Suprapubic skin (tissue), 4 donors: ENCODE measurements at regions not wholly inside any gene's neighbourhood (a gene's known extent, or its start where the extent isn't known, plus 50 kb on each side); places are given as distances from the start of the nearest gene placed in this dataset.

Experiments
- DNase-seq, 2 donors: peaks; one replicate each; pipeline ENCODE4 v3.0.0-alpha.2; 2019; ENCODE audit warnings: low spot score in 2 of 2
- H3K27ac ChIP-seq: fragments of 200-600 bp; sonication (generic); one replicate; pipeline ENCODE4 v1.5.1; 2019
- H3K27me3 ChIP-seq: fragments of 200-600 bp; sonication (generic); one replicate; pipeline ENCODE4 v1.5.1; 2019
- H3K36me3 ChIP-seq: fragments of 200-600 bp; sonication (generic); one replicate; pipeline ENCODE4 v1.5.1; 2019
- H3K4me1 ChIP-seq: fragments of 200-600 bp; sonication (generic); one replicate; pipeline ENCODE4 v1.5.1; 2019
- H3K4me3 ChIP-seq: fragments of 200-600 bp; sonication (generic); one replicate; pipeline ENCODE4 v1.5.1; 2019; ENCODE audit warnings: mild to moderate bottlenecking
- H3K9me3 ChIP-seq: fragments of 200-600 bp; sonication (generic); one replicate; pipeline ENCODE4 v1.5.1; 2019
- EP300 ChIP-seq: sonication (generic); formaldehyde crosslinking; IDR thresholded peaks from one replicate; pipeline ENCODE4 v1.6.1; 2017; ENCODE audit warnings: antibody characterized with exemption
- POLR2A ChIP-seq, 2 donors: fragments of 450-650 bp; IDR thresholded peaks; one replicate each; pipeline ENCODE4 v1.6.1; 2017; ENCODE audit warnings: antibody characterized with exemption in 2 of 2, mild to moderate bottlenecking in 2 of 2, moderate library complexity in 2 of 2
- POLR2AphosphoS5 ChIP-seq, 3 donors: sonication (generic); formaldehyde crosslinking; IDR thresholded peaks; one replicate each; pipeline ENCODE4 v1.6.1; 2017; ENCODE audit warnings: antibody characterized with exemption in 3 of 3
- WGBS: methylation state at CpG from one replicate; pipeline ENCODE4 v1.1.5; 2018; 5-methylcytosine and 5-hydroxymethylcytosine counted together
- TF ChIP-seq, protein P1 (sequence below), 2 donors: fragments of 200-600 bp in 1 of 2; fragments of 450-650 bp in 1 of 2; sonication (generic) in 1 of 2; IDR thresholded peaks; one replicate each; pipeline ENCODE4 v1.5.1; 2016 to 2019; ENCODE audit warnings: antibody characterized with exemption in 2 of 2, mild to moderate bottlenecking in 1 of 2, moderate library complexity in 1 of 2

DNA sequence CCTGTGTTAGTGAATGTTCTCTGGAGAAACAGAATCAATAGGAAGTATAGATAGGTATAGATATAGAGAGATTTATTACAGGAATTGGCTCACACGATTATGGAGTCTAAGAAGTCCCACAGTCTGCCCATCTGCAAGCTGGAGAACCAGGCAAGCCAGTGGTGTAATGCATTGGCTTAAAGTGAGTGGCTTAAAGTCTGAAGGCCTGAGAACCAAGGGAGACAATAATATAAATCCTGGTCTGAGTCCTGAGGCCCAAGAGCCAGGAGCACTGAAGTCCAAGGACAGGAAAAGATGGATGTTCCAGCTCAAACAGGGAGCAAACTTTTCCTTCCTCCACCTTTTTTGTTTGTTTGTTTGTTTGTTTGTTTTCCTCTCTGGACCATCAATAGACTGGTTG, 131.2 kb upstream of the LRFN2 start:
- no peak overlapping the region for H3K27ac ChIP-seq
- TF ChIP-seq POLR2AphosphoS5 (IDR thresholded peaks at IDR 0.05) (no peak), EP300 (no peak), POLR2A (IDR thresholded peaks at IDR 0.05) (no peak)
- TF ChIP-seq, protein P1, sequence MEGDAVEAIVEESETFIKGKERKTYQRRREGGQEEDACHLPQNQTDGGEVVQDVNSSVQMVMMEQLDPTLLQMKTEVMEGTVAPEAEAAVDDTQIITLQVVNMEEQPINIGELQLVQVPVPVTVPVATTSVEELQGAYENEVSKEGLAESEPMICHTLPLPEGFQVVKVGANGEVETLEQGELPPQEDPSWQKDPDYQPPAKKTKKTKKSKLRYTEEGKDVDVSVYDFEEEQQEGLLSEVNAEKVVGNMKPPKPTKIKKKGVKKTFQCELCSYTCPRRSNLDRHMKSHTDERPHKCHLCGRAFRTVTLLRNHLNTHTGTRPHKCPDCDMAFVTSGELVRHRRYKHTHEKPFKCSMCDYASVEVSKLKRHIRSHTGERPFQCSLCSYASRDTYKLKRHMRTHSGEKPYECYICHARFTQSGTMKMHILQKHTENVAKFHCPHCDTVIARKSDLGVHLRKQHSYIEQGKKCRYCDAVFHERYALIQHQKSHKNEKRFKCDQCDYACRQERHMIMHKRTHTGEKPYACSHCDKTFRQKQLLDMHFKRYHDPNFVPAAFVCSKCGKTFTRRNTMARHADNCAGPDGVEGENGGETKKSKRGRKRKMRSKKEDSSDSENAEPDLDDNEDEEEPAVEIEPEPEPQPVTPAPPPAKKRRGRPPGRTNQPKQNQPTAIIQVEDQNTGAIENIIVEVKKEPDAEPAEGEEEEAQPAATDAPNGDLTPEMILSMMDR (IDR thresholded peaks at IDR 0.05) = no peak
- H3K4me3 ChIP-seq = no peak overlapping the region
- no peak for DNase-seq
- H3K9me3 ChIP-seq = no peaks in the 10 kb centered on the region
- WGBS = 94% methylated on average over 1 of the region's 1 CpG
- H3K36me3 ChIP-seq = no peaks in the 10 kb centered on the region
- H3K4me1 ChIP-seq = peaks cover 13% of the 10 kb centered on the region
- H3K27me3 ChIP-seq = no peaks in the 10 kb centered on the region

DNA sequence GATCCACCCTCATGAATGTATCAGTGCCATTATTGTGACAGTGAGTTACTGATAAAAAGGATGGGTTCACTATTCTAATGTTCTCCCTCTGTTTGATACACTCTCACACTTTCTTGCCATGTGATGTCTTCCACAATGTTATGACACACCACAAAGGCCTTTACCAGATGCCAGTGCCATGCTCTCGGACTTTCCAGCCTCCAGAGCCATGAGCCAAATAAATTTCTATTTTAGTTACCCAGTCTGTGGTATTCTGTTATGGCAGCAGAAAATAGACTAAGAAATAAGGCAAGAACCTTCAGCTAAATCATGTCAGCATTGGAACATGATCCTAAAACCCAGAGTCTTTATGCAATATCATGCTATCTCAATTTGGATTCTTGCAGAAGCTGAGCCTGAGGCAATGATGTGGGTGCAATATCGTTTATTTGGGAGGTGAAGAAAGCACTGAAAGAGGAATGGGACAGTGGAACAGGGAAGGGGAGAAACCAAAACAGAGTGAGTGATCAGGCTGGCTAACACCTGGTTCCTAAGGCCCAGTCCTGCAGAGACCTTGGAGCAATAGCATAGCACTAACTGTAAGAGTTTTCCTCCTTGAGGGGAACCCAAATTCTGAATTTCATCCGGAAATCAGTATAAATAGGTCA, 130.4 kb upstream of the LRFN2 start:
- WGBS = 72% methylated on average over 3 of the region's 3 CpGs
- Histone ChIP-seq H3K4me3 (no peak overlapping the region), H3K9me3 (no peaks in the 10 kb centered on the region)

DNA sequence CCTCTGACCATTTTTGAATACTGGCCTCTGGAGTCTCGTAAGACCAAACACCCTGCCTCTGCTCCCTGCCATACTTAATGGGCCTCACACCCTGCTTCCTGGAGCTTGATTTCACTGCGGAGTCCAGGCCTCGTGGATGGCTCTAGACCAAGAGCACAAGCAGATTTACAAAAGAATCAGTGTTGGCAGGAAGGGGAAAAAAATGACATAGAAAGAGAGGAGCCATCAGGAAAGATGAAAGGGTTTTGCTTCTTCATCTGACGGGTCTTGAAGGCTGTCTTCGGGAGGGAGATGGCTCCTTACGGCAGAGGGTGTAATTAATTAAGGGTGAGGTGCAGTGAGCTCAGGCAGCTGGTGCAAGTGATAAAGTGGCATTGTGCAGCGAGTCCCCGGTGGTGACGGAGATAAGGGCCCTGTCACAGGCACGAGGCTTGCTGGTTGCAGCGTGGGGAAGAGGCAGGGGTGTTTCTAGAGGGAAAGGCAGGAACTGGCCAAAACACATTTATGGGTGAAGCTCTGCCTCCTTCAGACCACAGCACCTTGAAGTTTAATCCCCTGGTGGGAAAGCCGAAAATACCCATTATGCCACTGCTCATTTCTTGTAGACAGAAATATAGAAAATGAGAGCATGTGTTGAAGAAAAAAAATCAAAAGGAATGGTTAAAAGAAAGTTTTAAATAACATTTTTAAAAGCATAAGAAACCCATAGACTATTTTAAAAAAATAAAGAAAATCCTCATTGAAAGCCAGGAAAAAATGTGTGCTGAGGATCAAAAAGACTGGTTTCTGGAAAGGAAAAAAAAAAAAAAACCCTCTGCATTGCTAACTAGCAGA, 128.6 kb upstream of the LRFN2 start:
- Histone ChIP-seq H3K27ac (no peak overlapping the region), H3K9me3 (no peaks in the 10 kb centered on the region), H3K36me3 (no peaks in the 10 kb centered on the region), H3K4me1 (peaks cover 13% of the 10 kb centered on the region), H3K4me3 (no peak overlapping the region), H3K27me3 (no peaks in the 10 kb centered on the region)
- DNase-seq = no peak
- WGBS = 65% methylated on average over 12 of the region's 12 CpGs
- TF ChIP-seq EP300 (no peak), POLR2A (IDR thresholded peaks at IDR 0.05) (no peak), POLR2AphosphoS5 (IDR thresholded peaks at IDR 0.05) (no peak)
- TF ChIP-seq, protein P1 (IDR thresholded peaks at IDR 0.05) = no peak

More for the DNA sequence above, 130.4 kb upstream of the LRFN2 start:
- peaks cover 13% of the 10 kb centered on the region for H3K4me1 ChIP-seq
- H3K27ac ChIP-seq = no peak overlapping the region
- no peaks in the 10 kb centered on the region for H3K36me3 ChIP-seq
- TF ChIP-seq POLR2A (IDR thresholded peaks at IDR 0.05) (no peak), EP300 (no peak), POLR2AphosphoS5 (IDR thresholded peaks at IDR 0.05) (no peak)
- TF ChIP-seq, protein P1 (IDR thresholded peaks at IDR 0.05) = no peak
- H3K27me3 ChIP-seq = no peaks in the 10 kb centered on the region
- no peak for DNase-seq

DNA sequence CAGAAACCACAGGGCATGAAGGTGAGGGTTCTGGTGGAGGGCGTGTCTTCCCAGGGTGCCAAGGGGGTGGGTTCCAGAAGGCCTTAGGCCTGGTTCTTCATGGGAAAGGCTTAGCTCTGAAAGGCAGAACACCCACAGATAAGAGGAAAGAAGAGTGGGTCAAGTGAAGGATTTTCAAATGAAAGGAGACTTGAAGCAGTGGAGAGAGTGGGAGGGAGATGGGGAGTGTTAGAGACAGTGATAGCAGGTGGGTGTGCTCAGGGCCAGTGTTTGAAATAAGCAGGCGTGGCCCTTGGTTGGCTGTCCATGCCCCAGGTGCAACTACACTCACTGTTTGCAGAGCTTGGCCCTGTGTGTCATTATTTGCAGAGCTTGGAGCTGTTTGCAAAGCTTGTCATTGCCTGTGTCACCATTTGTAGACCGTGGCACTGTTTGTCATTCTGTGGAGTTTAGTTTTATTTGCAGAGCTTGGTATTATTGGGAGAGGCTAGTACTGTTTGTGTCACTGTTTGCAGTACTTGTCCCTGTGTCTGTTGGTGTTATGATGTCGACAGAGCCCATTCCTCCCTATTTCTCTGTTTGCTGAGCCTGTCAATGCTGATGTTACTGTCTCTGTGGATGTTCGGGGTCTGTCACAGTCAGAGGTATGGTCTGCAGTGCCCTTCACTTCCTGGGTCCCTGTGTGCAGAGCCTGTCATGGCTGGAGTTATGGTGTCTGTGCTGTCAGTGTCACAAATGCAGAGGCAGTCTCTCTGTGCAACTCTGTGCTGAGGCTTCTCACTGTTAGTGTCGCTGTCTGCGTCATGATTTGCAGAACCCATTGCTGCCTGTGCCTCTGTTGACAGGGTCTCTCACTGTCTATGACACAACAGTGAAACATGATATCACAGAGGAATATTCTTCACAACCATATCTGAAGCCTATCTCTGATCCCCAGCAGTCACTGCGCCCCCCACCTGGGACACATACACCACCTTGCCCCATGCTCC, 127.7 kb upstream of the LRFN2 start:
- H3K4me1 ChIP-seq = peaks cover 9% of the 10 kb centered on the region
- no peak overlapping the region for H3K4me3 ChIP-seq
- no peak for DNase-seq
- no peaks in the 10 kb centered on the region for H3K36me3 ChIP-seq
- TF ChIP-seq POLR2A (IDR thresholded peaks at IDR 0.05) (no peak), EP300 (no peak), POLR2AphosphoS5 (IDR thresholded peaks at IDR 0.05) (no peak)
- TF ChIP-seq, protein P1 (IDR thresholded peaks at IDR 0.05) = no peak
- H3K27ac ChIP-seq = no peak overlapping the region
- WGBS = 89% methylated on average over 8 of the region's 8 CpGs
- no peaks in the 10 kb centered on the region for H3K27me3 ChIP-seq
- H3K9me3 ChIP-seq = no peaks in the 10 kb centered on the region
